ENCODE measurements at regions not wholly inside any gene's neighbourhood (a gene's known extent, or its start where the extent isn't known, plus 50 kb on each side); places are given as distances from the start of the nearest gene placed in this dataset.

DNA sequence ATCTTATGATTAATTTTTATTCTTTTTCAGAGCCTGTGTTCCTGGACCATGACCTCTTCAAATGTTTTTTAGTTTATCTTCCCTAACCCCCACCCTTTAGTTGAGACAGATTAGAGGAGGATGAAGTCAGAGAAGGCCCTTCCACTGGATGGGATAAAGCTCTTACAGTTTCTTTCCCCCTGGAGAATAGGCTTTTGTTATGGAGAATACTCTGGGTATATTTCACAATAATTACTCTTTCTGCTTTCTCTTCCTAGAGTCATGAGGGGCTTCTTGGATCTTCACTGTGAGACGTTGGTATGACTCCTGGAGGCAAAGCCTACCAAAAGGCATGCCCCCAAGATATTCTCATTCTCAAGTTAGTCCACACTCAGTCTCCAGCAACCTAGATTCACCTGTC, 144.4 kb upstream of the THRB start:
- Mint-ChIP-seq H3K27ac (ENCODE audit: unreplicated experiment) (no peak overlapping the region), H3K4me1 (ENCODE audit: low read depth, unreplicated experiment) (peaks cover 20% of the 10 kb centered on the region), H3K27me3 (ENCODE audit: unreplicated experiment) (no peaks in the 10 kb centered on the region), H3K9me3 (ENCODE audit: low read depth, unreplicated experiment) (peaks cover 5% of the 10 kb centered on the region), H3K4me3 (ENCODE audit: low read depth, unreplicated experiment) (no peak overlapping the region), H3K36me3 (ENCODE audit: insufficient read depth, unreplicated experiment) (no peaks in the 10 kb centered on the region)
- no TSS peak for BruUV-seq (replicated peaks)
- intact Hi-C loops (cut with micrococcal nuclease; ENCODE audit: unreplicated experiment), result no loop called here
- TF ChIP-seq, protein P1, sequence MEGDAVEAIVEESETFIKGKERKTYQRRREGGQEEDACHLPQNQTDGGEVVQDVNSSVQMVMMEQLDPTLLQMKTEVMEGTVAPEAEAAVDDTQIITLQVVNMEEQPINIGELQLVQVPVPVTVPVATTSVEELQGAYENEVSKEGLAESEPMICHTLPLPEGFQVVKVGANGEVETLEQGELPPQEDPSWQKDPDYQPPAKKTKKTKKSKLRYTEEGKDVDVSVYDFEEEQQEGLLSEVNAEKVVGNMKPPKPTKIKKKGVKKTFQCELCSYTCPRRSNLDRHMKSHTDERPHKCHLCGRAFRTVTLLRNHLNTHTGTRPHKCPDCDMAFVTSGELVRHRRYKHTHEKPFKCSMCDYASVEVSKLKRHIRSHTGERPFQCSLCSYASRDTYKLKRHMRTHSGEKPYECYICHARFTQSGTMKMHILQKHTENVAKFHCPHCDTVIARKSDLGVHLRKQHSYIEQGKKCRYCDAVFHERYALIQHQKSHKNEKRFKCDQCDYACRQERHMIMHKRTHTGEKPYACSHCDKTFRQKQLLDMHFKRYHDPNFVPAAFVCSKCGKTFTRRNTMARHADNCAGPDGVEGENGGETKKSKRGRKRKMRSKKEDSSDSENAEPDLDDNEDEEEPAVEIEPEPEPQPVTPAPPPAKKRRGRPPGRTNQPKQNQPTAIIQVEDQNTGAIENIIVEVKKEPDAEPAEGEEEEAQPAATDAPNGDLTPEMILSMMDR (IDR thresholded peaks at IDR 0.05; ENCODE audit: unreplicated experiment), result no peak
- CTCF ChIA-PET, result interaction anchor here (1.0 kb wide), 1 partner anchor 347 kb away, joined by 3 read pairs; no protein-coding TSS in a partner anchor
- no peak for DNase-seq

DNA sequence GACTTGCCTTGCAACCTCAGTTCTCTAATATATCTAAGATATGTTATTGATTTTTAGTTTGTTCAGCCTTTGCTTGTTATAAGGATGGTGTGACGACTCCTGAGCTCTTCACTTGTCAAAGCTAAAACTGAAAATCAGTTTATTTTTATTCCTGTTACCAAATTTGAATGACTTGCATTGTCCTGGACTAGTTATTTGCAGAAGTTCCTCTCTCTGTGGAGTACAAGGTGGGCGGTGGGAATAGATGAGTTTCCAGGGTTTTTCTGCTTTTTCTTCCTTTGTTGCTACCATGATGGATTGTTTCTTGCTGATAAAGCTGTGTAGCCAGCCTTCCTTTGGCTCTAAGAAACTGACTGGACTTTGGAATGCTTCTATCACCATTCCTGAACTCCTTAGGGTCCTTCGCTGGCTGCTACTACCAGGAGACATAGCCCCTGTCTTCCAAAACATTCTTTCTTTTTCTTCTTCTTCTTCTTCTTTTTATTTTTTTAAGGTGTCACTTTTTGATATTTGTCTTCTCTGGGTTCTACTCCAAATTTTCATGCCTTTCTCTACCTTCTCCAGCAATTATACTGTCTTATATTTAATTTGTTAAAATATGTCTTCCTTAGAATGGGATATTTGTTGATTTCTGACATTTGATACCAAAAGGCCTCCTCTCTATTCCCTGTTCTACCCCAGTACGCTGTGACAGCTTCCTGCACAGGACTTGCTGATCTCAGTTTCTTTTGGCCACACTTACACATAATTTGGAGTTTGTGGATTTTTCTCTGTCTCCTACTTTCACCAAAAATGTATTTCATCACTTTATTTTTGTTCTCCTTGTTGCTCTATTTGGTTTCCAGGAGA, 145.1 kb upstream of the THRB start:
- Mint-ChIP-seq H3K4me3 (ENCODE audit: low read depth, unreplicated experiment) (no peak overlapping the region), H3K27ac (ENCODE audit: unreplicated experiment) (no peak overlapping the region), H3K9me3 (ENCODE audit: low read depth, unreplicated experiment) (peaks cover 5% of the 10 kb centered on the region), H3K36me3 (ENCODE audit: insufficient read depth, unreplicated experiment) (no peaks in the 10 kb centered on the region), H3K4me1 (ENCODE audit: low read depth, unreplicated experiment) (peaks cover 20% of the 10 kb centered on the region), H3K27me3 (ENCODE audit: unreplicated experiment) (no peaks in the 10 kb centered on the region)
- CTCF ChIA-PET, result interaction anchor here (1.0 kb wide), 1 partner anchor 347 kb away, joined by 3 read pairs; no protein-coding TSS in a partner anchor
- TF ChIP-seq, protein P1 (IDR thresholded peaks at IDR 0.05; ENCODE audit: unreplicated experiment), result no peak
- BruUV-seq (replicated peaks), result no TSS peak
- intact Hi-C loops (cut with micrococcal nuclease; ENCODE audit: unreplicated experiment), result loop anchor here (1.0 to 10.0 kb wide), 6 partner anchors 111 to 640 kb away; no protein-coding TSS in a partner anchor
- no peak for DNase-seq

DNA sequence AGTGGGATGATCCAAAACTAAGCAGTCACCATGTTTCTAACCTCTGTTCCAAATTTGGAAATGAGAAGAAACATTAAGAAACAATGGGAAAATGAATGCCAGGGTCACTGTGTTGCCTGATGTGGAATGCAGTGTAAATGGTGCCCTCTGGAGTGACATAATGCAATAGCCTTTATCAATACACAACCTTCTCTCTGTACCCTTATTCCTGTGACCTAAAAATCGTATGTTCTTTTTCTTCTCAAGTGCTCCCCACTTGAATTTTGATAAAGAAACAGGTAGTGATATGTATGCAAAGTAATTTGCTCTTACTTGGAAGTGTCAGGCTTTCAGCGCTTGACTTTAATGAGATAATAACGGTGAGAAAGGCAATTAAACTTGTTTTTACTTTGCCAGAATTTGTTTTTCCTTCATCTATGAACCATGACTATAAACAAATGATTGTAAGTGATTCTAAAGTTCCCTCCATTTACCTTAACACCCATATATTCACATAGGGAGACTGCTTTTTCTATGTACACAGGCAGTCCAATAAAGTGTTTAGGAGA, 145.8 kb upstream of the THRB start:
- BruUV-seq (replicated peaks), result no TSS peak
- Mint-ChIP-seq H3K36me3 (ENCODE audit: insufficient read depth, unreplicated experiment) (no peaks in the 10 kb centered on the region), H3K27ac (ENCODE audit: unreplicated experiment) (no peak overlapping the region), H3K27me3 (ENCODE audit: unreplicated experiment) (no peaks in the 10 kb centered on the region), H3K4me1 (ENCODE audit: low read depth, unreplicated experiment) (peaks cover 20% of the 10 kb centered on the region), H3K4me3 (ENCODE audit: low read depth, unreplicated experiment) (no peak overlapping the region), H3K9me3 (ENCODE audit: low read depth, unreplicated experiment) (peaks cover 5% of the 10 kb centered on the region)
- DNase-seq, result peak; percentile 32
- CTCF ChIA-PET, result interaction anchor here (1.3 kb wide), 1 partner anchor 454 kb away, joined by 3 read pairs; no protein-coding TSS in a partner anchor
- intact Hi-C loops (cut with micrococcal nuclease; ENCODE audit: unreplicated experiment), result loop anchor here (1.0 to 10.0 kb wide), 6 partner anchors 112 to 641 kb away; no protein-coding TSS in a partner anchor
- TF ChIP-seq, protein P1 (IDR thresholded peaks at IDR 0.05; ENCODE audit: unreplicated experiment), result peak; percentile 59

DNA sequence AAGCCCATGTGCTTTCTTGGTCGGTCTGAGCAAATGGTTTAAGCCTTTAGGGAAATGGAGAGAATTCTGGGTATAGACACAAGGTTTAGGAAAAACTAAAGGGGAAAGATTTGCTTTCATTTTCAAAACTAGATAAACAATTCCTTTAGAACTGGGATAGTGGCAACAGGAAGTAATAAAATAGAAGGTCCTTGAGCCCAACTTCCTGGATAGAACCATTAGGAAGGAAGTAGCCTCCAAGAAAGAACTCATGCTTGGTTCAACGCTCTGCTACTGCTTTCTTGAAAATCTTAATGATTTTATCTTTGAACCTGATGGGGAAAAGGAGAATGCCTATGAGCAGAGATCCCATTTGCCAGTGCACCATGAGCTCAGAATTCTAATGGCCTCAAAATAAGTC, 147.0 kb upstream of the THRB start:
- Mint-ChIP-seq H3K4me1 (ENCODE audit: low read depth, unreplicated experiment) (peaks cover 20% of the 10 kb centered on the region), H3K4me3 (ENCODE audit: low read depth, unreplicated experiment) (no peak overlapping the region), H3K9me3 (ENCODE audit: low read depth, unreplicated experiment) (no peaks in the 10 kb centered on the region), H3K36me3 (ENCODE audit: insufficient read depth, unreplicated experiment) (no peaks in the 10 kb centered on the region), H3K27ac (ENCODE audit: unreplicated experiment) (no peak overlapping the region), H3K27me3 (ENCODE audit: unreplicated experiment) (no peaks in the 10 kb centered on the region)
- CTCF ChIA-PET, result interaction anchor here (0.8 to 1.3 kb wide), 2 partner anchors 146 to 456 kb away, joined by 3 to 4 read pairs; no protein-coding TSS in a partner anchor
- no peak for DNase-seq
- intact Hi-C loops (cut with micrococcal nuclease; ENCODE audit: unreplicated experiment), result loop anchor here (2.0 to 10.0 kb wide), 2 partner anchors 277 to 377 kb away; no protein-coding TSS in a partner anchor
- BruUV-seq (replicated peaks), result no TSS peak
- TF ChIP-seq, protein P1 (IDR thresholded peaks at IDR 0.05; ENCODE audit: unreplicated experiment), result no peak

All from Calu3 (cell line).